Breast epithelium (tissue), 4 donors: ENCODE measurements at regions not wholly inside any gene's neighbourhood (a gene's known extent, or its start where the extent isn't known, plus 50 kb on each side); places are given as distances from the start of the nearest gene placed in this dataset.

Experiments used
- DNase-seq, 2 donors: peaks; one replicate each; pipeline ENCODE4 v3.0.0-alpha.2; 2019; ENCODE audit warnings: low spot score in 2 of 2
- H3K27ac ChIP-seq, 2 donors: fragments of 200-600 bp; sonication (generic) in 1 of 2; one replicate each; pipeline ENCODE4 v1.5.1; 2016 to 2019; ENCODE audit warnings: mild to moderate bottlenecking in 1 of 2
- H3K27me3 ChIP-seq, 2 donors: fragments of 200-600 bp; sonication (generic) in 1 of 2; one replicate each; pipeline versions ENCODE4 v1.5.1 to v1.6.0; 2017 to 2019; ENCODE audit warnings: control low read depth in 1 of 2, mild to moderate bottlenecking in 1 of 2
- H3K36me3 ChIP-seq: fragments of 200-600 bp; one replicate; pipeline ENCODE4 v1.5.1; 2019
- H3K4me1 ChIP-seq, 2 donors: fragments of 200-600 bp; sonication (generic); one replicate each; pipeline ENCODE4 v1.5.1; 2016 to 2019; ENCODE audit warnings: control low read depth in 1 of 2
- H3K4me3 ChIP-seq, 3 donors: fragments of 200-600 bp; sonication (generic); 1 replicate in 2 of 3; 2 replicates in 1 of 3; pipeline ENCODE4 v1.5.1; 2016 to 2019; ENCODE audit warnings: mild to moderate bottlenecking in 3 of 3, moderate library complexity in 2 of 3
- H3K9me3 ChIP-seq, 2 donors: fragments of 200-600 bp; sonication (generic) in 1 of 2; one replicate each; pipeline ENCODE4 v1.5.1; 2016 to 2019; ENCODE audit warnings: control low read depth in 1 of 2
- POLR2A ChIP-seq: fragments of 450-650 bp; IDR thresholded peaks from one replicate; pipeline ENCODE4 v1.6.1; 2016; ENCODE audit warnings: antibody characterized with exemption, mild to moderate bottlenecking, moderate library complexity
- POLR2AphosphoS5 ChIP-seq, 3 donors: sonication (generic); formaldehyde crosslinking; IDR thresholded peaks; one replicate each; pipeline ENCODE4 v1.6.1; 2017; ENCODE audit warnings: antibody characterized with exemption in 3 of 3
- intact Hi-C: fragments of 100-400 bp; cut with DNase I; formaldehyde crosslinking; loops from one replicate; pipeline ENCODE4 v1.15.1; 2023; ENCODE audit warnings: low total_unique reads
- TF ChIP-seq, protein P1 (sequence below), 3 donors: fragments of 450-650 bp; IDR thresholded peaks; one replicate each; pipeline ENCODE4 v1.5.1; 2016 to 2017; ENCODE audit warnings: antibody characterized with exemption in 3 of 3, mild to moderate bottlenecking in 3 of 3, moderate library complexity in 3 of 3

DNA sequence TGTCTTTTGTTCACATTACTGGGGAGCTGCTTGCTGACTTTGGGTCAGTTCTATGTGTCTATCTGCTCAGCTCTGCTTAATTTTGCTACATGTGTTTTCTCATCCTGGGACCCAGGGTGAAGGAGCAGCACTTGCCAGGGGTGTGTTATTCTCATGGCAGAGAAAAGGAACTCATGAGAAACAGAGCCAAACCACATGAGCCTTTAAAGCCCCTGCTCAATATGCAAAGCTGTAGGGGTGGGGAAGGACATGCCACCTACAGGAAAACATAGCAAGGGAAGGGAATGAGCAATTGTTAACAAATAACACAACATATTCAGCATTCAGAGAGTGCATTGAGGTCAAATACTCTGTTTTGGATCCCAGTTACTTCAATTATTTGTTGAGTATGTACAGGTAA lies 290.9 kb downstream of the CDK5RAP2 start:
- Histone ChIP-seq H3K9me3 (no peaks in the 10 kb centered on the region), H3K27me3 (no peaks in the 10 kb centered on the region), H3K36me3 (no peaks in the 10 kb centered on the region), H3K4me1 (no peaks in the 10 kb centered on the region), H3K4me3 (no peak overlapping the region), H3K27ac (no peak overlapping the region)
- TF ChIP-seq POLR2AphosphoS5 (IDR thresholded peaks at IDR 0.05) (no peak), POLR2A (no peak)
- TF ChIP-seq, protein P1, sequence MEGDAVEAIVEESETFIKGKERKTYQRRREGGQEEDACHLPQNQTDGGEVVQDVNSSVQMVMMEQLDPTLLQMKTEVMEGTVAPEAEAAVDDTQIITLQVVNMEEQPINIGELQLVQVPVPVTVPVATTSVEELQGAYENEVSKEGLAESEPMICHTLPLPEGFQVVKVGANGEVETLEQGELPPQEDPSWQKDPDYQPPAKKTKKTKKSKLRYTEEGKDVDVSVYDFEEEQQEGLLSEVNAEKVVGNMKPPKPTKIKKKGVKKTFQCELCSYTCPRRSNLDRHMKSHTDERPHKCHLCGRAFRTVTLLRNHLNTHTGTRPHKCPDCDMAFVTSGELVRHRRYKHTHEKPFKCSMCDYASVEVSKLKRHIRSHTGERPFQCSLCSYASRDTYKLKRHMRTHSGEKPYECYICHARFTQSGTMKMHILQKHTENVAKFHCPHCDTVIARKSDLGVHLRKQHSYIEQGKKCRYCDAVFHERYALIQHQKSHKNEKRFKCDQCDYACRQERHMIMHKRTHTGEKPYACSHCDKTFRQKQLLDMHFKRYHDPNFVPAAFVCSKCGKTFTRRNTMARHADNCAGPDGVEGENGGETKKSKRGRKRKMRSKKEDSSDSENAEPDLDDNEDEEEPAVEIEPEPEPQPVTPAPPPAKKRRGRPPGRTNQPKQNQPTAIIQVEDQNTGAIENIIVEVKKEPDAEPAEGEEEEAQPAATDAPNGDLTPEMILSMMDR (IDR thresholded peaks at IDR 0.05) = no peak
- no peak for DNase-seq
- intact Hi-C loops = no loop called here

DNA sequence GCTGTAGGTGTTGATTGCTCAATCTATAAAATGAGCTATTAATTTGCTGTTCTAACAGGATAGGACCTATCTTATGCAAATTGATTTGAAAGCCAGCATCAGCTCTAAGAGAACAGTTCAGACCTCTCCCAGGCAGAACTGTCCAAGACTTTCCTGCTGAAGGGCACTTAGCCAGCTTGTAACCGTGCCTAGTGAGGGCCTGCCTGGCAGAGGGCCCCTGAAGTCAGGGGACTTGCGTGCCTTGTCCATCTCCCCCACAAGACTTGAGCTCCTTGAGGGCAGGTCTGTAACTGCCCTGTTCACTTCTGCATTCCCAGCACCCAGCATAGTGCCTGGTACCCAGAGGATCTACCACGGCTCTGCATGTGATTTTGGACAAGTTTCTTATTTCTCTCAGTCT lies 293.4 kb downstream of the CDK5RAP2 start:
- no peaks in the 10 kb centered on the region for H3K36me3 ChIP-seq
- no peak overlapping the region for H3K4me3 ChIP-seq
- H3K4me1 ChIP-seq = no peaks in the 10 kb centered on the region
- H3K27me3 ChIP-seq = no peaks in the 10 kb centered on the region
- TF ChIP-seq POLR2A = no peak
- TF ChIP-seq, protein P1 (IDR thresholded peaks at IDR 0.05) = no peak
- TF ChIP-seq POLR2AphosphoS5 (IDR thresholded peaks at IDR 0.05) = no peak
- no peak overlapping the region for H3K27ac ChIP-seq
- no peak for DNase-seq
- intact Hi-C loops = no loop called here
- H3K9me3 ChIP-seq = no peaks in the 10 kb centered on the region

DNA sequence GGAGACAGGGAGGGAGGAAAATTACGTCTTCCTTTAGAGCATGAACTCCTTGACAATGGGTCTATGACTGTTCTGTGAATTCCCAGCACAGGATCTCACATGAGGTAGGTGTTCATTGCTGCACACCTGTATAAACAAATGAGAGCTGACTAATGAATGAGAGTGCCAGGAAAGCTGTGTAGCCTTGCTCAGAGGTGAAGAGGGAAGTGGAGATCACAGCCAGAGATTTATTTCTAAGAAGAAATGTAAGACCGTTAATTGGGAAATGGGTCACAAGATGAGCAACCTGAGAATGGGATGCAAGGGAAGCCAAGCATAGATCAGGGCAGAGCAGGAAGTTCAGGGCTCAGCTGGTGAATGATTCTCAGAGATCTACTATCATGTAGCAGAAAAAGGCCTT lies 295.1 kb downstream of the CDK5RAP2 start:
- intact Hi-C loops = no loop called here
- Histone ChIP-seq H3K4me1 (no peaks in the 10 kb centered on the region), H3K27me3 (no peaks in the 10 kb centered on the region), H3K4me3 (no peak overlapping the region), H3K27ac (no peak overlapping the region), H3K9me3 (no peaks in the 10 kb centered on the region), H3K36me3 (no peaks in the 10 kb centered on the region)
- TF ChIP-seq POLR2A (no peak), POLR2AphosphoS5 (IDR thresholded peaks at IDR 0.05) (no peak)
- TF ChIP-seq, protein P1 (IDR thresholded peaks at IDR 0.05) = no peak
- no peak for DNase-seq

DNA sequence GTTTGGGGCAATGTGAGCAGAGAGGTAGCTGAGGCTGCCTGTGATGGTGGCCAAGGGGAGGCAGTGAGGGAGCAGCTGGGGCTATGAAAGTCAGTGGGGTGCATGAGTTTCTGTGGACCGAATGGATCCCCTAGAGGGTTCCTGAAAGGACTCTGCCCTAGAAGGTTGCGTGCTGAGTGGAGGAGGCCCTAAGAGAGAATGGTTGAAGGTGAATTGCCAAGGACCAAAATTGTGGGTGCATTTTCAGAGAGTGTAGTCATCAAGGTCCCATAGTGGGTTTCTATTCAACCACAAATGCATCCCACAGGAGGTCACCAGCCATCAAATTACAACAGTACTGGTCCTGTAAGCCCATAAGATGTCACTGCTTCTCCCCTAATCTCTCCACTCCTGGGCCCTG lies 298.3 kb downstream of the CDK5RAP2 start:
- Histone ChIP-seq H3K27ac (no peak overlapping the region), H3K4me3 (no peak overlapping the region), H3K27me3 (no peaks in the 10 kb centered on the region), H3K9me3 (no peaks in the 10 kb centered on the region), H3K4me1 (no peaks in the 10 kb centered on the region), H3K36me3 (no peaks in the 10 kb centered on the region)
- intact Hi-C loops = no loop called here
- no peak for DNase-seq
- TF ChIP-seq, protein P1 (IDR thresholded peaks at IDR 0.05) = no peak
- TF ChIP-seq POLR2AphosphoS5 (IDR thresholded peaks at IDR 0.05) (no peak), POLR2A (no peak)

DNA sequence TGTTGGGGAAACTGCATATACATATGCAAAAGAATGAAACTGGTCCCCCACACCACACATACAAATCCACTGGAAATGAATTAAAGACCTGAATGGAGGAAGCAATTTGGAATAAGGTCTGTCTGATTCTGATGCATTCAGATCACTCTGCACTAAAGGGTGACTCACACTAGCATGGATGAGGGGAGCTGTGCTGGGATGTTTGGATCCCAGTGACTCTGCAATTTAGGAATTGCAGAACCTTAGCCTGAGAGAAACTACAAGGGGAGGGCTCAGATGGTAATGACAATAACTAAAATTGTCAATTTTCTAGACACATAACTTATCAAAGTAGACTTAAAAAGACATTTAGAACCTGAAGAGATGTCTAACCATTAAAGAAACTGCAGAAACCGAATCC lies 312.0 kb downstream of the CDK5RAP2 start:
- H3K27me3 ChIP-seq = no peaks in the 10 kb centered on the region
- no peak overlapping the region for H3K27ac ChIP-seq
- intact Hi-C loops = no loop called here
- no peaks in the 10 kb centered on the region for H3K9me3 ChIP-seq
- TF ChIP-seq POLR2AphosphoS5 (IDR thresholded peaks at IDR 0.05) = no peak
- TF ChIP-seq, protein P1 (IDR thresholded peaks at IDR 0.05) = no peak
- no peak for TF ChIP-seq POLR2A
- no peaks in the 10 kb centered on the region for H3K4me1 ChIP-seq
- H3K4me3 ChIP-seq = no peak overlapping the region
- no peak for DNase-seq
- no peaks in the 10 kb centered on the region for H3K36me3 ChIP-seq
